HG03064 (cell line): ENCODE measurements at regions not wholly inside any gene's neighbourhood (a gene's known extent, or its start where the extent isn't known, plus 50 kb on each side); places are given as distances from the start of the nearest gene placed in this dataset.
"Not testable (repeated sequence)": the region's sequence is repeated elsewhere in the genome, so short reads cannot be mapped to it uniquely, and the experiment has no call there.

Experiments used
- ATAC-seq: cut with Tn5 transposase; IDR thresholded peaks from one replicate; pipeline ENCODE4 v1.9.1; 2021; ENCODE audit warnings: low read depth; ENCODE audit not compliant: unreplicated experiment

- no peak for ATAC-seq
Observed at GRCh38 chr6:166708460-166708859, 81.4 kb upstream of the RPS6KA2 start.

DNA sequence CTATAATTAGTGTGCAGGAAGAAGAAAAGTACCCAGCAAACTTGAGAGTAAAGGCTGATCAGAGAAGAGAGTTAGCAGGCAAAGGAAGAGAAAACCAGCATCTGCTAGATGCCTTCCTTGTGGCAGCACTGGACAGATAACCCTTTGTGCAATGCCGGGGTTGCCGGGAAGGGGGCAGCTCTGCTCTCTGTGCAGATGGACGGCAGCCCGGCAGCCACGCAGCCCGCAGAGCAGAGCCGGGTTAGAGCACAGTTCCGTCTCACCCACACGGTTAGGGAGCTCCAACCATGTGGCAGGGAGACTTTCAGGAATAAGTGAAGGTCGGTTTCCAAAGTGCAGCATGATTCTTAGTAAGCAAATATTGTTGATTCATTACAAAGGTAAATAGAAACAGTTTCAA, 80.0 kb upstream of the RPS6KA2 start:
- ATAC-seq: no peak

DNA sequence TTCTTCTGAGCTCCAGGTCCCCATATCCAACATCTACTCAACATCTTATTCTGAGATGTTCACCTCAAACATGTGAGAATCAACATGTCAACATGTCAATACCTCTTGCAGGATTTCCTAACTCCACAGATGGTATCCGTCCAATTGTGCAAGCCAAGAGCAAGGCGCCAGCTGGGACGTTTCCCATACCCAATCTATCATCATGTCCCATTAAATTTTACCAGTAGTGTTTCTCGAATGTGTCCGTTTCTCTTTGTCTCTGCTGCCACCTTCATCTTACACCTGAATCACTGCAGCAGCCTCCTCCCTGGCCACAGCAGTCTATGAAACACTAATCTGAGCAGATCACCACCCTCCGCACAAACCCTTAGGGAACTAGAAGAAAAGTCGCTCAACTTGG, 78.0 kb upstream of the RPS6KA2 start:
- no peak for ATAC-seq

DNA sequence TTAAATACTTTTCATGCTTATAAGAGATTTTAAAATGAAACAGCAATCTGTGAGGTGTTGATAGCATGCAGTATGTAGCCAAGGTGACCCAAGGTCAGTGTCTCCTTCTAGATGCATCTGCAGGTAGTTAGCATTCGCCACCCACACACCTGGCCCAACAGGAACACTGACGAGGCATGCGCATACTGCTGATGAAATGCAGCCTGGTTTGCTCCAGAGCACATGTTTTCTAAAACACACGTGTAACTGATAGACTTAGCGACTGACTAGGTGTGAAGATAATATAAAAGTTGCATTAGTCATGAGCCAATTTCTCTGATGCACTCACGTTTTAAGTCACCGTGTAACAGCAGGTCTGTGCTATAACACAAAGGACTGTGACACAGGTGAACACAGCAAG, 77.1 kb upstream of the RPS6KA2 start:
- ATAC-seq: no peak

DNA sequence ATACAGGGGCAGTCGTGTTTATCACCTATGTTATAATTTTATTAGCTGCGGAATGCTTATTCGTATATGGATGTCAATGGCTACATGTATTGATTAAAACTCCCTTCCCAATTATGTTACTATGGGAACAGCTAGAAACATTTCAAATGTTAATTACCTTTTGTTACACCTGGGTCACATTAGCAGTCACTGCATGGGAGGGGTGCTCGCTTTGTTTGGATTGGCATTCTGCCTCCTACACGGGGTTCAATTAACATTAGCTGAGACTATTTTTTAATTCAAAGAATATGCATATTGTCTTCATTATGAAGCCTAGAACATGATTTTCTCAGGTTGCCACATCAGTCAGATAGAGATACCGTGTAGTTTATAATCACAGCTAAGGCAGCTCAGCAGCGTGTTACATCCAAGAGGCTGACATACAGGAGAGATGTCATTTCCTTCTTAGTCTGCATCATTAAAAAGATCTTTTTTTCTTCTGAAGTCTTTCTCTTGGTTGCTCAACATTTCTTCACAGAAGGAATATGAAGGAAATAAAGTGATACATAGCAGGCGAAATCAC, 76.2 kb upstream of the RPS6KA2 start:
- no peak for ATAC-seq

DNA sequence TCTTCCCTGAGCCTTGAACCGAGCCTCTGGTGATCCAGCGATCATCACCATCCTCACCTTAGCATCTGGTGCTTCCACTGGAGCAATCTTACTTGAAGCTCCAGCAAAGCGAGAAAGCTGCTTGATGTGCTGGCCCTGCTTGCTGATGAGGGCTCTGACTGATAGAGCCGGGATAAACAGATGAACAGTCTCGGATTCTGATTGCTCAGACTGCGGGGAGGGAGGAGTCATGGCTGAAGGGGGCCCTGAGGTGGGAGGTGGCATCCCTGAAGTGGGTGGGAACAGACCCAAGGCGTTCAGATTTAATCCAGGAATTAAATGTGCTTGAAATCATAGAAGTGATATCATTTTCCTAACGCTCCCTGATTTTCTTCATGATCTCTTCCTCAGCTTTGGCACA, 74.4 kb upstream of the RPS6KA2 start:
- not testable (repeated sequence) for ATAC-seq

DNA sequence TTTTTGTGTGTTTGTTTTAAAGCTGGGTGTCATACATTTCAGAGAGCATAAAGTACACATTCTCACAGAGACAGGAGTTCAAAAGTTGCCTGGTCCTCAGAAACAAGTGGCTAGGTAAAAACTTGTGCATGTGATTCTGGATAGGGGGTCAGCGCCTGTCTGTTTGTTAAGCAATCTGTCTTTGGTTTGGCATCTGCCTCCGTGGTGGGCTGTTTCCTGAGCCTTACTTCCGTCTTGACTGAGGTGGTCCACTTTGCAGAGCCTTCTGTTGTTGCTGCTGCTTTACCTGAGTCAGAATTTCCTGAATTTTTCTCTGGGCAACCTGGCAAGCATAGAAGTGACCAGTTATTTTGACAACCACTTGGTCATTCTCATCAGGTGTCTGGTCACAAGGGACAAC, 73.8 kb upstream of the RPS6KA2 start:
- not testable (repeated sequence) for ATAC-seq

- ATAC-seq: no peak
Observed at GRCh38 chr6:166697113-166697512, 70.1 kb upstream of the RPS6KA2 start.

DNA sequence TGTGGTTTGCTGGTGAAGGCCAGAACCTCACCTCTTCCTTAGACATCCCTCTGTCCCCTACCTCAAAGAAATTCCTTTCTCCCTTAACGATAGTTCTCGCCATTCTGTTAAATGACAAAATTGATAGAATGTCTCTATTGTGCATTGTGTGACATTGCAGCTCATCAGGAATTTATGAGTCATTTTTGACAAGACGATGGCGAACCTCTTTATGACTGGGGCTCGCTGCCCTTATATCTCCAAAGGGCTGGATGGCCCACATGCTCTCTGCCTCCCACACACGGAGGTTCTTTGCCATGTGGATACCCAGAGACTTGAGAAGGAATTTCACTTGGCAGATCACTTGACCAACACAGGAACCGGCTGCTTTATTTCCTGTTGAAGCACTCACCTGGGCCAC, 66.8 kb upstream of the RPS6KA2 start:
- no peak for ATAC-seq

DNA sequence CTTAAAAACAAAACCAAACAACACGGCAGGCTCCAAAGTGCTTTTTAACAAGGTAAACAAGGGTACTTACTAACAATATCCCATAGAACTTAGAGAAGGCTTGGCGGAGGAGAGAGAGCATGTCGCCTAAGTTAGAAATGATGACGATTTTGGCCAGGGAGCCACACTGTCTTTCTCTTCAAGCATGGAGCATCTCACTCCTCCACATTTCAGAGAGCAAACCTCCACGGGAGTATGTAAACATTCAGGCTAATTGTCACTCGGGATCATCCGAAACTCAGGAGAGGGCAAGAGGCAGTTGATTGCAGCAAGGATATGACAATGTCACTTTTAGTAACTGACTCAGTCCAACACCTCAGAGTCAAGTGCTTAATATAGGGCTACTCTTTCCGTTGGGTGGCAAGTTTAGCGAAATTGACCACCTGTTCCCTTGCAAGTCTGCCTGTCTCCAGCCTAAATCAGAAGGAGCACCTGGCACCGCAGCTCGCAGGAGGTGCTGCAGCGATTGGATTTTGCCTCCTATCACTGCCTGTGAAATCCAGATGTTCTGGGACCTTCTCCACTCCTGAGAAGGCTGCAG, 65.8 kb upstream of the RPS6KA2 start:
- ATAC-seq: no peak

GRCh38 chr6:166691746-166692145, 64.7 kb upstream of the RPS6KA2 start:
- no peak for ATAC-seq

- no peak for ATAC-seq
Observed at GRCh38 chr6:166691199-166691598, 64.1 kb upstream of the RPS6KA2 start.

- ATAC-seq: no peak
Observed at GRCh38 chr6:166689687-166690086, 62.6 kb upstream of the RPS6KA2 start.

GRCh38 chr6:166688901-166689300, 61.9 kb upstream of the RPS6KA2 start:
- no peak for ATAC-seq

DNA sequence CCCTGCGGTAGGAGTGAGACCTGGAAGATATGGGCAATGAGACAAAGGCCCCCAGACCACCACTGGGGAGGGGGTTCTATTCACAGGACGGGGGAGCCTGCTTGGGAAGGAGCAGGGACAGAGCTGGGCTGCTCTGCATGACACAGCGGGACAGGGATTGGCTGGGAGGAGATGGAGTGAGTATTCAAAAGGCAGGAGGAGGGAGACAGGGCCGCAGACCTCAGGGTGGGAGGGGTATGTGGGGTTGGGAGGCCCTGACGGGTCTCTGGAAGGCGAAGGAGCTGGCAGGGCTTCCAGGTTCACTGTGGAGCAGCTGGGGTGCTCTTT, 60.8 kb upstream of the RPS6KA2 start:
- ATAC-seq: no peak

DNA sequence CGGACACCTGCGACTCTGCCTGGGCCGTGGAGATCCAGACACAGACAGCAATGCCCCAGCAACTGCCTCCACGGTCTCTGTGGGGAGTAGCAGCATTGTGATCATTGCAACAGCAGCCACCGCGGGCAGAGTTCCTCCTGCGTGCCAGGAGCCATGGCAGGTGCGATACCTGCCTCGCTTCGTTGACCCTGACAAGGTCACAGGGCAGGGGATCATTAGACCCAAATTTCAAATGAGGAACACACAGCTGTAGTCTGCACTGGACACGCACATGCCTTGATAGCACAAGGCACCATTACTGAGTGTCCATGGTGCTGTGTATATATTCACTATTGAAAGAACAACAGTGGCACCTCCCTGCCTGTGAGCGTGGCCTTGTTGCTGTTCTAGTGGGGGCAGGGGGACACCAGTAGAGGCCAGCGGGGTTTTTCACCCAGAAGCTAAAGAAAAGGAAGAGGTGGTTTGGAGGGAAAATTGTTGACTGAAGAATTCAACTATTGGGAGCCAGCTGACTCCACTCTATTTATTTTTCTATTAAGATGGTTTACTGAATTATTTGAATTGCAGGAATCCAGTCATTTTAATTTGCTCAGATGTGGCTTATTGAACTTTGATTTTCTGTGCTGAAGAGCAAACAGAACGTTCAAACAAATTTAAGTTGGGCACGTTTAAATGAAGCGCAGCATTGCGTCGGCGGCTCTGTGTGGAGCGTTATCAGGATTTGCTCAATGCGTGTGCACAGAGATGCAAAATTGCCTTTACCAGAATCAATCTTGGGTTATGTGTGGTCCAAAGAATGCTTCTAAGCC, 60.2 kb upstream of the RPS6KA2 start:
- no peak for ATAC-seq

GRCh38 chr6:166686317-166686716, 59.3 kb upstream of the RPS6KA2 start:
- no peak for ATAC-seq

GRCh38 chr6:166684866-166685265, 57.8 kb upstream of the RPS6KA2 start:
- ATAC-seq: no peak

DNA sequence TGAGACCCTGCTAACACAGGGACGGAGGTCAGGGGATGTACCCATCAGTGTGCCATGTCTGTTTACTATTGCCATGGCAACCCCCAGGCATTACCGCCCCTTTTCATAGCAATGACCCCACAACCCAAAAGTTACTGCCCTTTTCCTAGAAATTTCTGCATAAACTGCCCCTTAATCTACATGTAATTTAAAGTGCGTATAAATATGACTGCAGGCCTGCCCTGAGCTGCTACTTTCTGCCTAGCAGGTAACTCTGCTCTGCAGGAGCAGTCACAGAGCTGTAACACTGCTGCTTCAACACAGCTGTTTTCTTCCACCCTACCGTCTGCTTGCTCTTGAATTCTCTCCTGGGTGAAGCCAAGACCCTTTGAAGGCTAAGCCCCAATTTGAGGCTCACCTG, 57.1 kb upstream of the RPS6KA2 start:
- no peak for ATAC-seq

DNA sequence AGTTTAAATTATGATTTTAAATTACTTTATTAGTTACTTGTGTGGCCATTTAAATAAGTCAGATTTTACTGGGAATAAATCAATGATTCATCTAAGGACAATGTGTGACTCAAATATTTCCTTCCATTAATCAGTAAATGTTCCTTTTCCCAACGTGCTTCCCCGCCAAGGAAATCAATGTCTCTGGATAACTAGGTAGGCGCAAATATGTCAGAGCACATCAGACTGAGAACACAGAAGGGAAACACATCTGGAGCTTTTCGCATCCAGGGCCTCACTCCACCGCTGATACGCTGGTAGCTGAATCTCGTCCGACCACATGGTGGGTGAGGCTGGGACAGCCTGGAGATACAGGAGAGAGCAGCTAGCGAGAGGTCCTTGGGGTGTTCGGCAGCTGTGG, 56.4 kb upstream of the RPS6KA2 start:
- no peak for ATAC-seq

GRCh38 chr6:166679566-166679965, 52.5 kb upstream of the RPS6KA2 start:
- ATAC-seq: no peak

DNA sequence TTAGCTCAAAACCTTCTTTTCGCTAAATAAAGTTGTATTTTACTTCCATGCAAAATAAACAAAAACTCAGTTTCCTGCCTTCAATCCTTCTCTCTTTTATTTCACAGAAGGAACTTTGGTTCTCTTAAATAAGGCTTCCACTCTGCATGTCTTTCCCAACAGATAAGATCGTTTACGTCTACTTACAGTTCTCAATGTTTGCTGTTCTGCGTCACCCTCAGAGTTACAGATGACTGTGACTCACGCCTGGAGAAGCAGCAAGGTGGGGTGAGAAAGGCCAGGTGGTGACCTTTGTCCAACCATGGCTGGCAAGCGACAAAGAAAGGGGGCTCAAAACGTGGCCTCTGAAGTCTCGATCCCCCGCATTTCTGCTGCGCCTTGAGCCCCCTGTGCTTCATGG, 51.4 kb upstream of the RPS6KA2 start:
- ATAC-seq: no peak
